Ammon's horn (tissue), 1 donor: ENCODE measurements at regions not wholly inside any gene's neighbourhood (a gene's known extent, or its start where the extent isn't known, plus 50 kb on each side); places are given as distances from the start of the nearest gene placed in this dataset.

Experiments
- DNase-seq: peaks from one replicate; pipeline ENCODE4 v3.0.0-alpha.2; 2016; ENCODE audit warnings: low spot score

DNA sequence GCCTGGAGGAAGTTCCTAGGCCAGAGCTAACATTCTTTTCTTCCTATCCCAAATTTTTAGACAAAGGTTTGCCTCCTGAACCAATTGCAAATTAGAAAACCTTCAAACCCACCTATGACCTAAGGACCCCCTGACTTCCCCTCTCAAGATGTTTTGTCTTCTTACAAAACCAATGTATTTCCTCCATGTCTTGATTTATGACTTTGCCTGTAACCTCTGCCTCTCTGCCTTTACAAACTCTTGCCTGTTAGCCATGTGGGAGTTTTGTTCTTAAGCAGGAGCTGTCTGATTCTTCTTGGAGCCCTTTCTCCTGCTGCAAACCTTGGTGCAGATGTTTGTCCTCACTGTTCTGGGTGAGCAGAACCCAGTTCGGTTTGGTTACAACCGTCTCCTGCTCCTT, 222.3 kb upstream of the BOD1L1 start:
- no peak for DNase-seq

DNA sequence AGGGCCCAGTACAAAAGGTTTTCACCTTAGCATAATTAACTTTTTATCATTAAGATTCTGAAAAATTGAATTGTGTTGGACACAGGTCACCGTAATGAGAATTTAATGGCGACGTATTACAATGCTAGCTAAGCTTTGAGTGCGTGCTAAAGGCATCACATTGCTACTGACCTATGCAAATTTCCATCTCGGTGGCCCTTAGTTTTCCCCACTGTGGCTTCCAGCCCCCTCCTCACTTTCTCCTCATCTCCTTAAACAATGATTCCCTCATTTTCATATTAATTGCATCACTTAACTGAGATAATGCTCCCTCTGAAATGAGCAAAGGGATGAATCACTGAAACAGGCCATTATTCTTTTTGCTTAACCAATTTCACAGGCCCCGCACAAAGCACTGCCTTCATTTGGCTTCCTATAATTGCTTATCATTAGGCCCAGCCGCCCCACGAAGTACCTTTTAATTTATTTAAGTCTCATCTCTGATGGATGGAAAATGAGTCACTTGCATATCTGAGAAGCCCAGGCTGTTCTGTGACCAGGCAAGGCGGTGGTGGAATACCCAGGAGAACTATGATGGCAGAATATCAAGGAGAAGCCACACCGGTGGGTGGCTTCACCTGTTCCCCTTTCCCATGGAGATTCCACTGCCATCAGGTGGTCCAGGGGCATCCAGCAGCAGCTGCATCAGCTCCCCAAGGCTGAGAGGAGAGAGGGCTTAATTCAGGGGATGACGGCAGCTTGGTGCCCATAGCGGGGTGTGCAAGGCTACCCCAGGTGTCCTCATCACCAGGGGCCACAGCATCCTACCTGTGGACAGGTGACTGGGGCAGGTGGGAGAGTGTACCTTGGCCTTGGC, 223.8 kb upstream of the BOD1L1 start:
- DNase-seq = no peak

DNA sequence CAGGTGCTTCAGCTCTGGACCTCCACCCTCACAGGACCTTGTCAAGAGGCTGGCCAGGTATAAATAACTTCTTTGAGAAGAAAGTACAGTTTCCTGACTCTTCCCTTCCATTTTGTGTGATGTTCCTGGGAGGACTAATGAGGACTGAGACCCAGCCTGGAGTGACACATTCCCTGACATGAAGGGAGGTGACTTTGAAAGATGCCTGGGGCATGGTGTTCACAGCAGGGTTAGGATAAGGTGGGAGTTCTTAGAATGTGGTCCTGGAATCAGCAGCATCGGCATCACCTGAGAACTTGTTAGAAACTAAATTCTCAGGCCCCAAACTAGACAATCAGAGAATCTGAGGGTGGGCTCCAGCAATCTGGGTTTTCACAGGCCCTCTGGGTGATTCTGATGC, 224.9 kb upstream of the BOD1L1 start:
- DNase-seq = no peak

DNA sequence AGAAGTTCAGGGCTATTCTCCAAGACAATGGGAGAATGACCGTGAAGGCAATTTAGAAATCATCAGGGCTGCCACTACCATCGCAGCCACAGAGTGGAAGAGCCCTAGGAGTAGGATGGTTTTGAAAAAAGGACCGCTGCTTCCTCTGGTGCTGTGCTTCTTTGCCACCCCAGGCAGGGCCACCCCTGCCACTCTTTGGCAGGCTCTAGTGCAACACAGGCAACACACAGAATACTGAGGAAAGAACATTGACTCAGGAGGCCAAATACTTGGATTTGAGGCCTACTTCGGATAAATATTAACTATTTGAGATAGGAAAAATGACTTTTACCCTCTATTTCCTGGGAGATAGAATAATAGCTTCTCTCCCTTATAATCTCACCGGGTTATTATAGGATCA, 228.9 kb upstream of the BOD1L1 start:
- no peak for DNase-seq

DNA sequence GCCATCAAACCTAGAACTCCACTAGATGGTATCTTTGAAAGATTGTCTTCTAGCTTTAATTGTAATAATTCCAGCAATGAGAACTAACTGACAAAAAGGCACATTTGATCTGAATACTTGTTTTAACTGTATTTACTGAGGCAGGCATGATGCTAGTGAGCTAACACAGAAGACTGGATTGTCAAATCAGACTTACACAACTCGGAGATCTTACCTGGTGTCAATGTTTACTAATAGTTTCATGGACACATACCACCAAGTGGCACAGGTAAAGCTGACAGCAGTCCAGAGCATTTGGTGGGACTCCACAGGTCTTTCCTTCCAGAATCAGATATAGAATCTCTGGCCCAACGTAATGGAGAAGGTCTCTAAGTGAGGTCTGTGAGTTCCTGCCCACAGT, 229.9 kb upstream of the BOD1L1 start:
- DNase-seq = no peak

DNA sequence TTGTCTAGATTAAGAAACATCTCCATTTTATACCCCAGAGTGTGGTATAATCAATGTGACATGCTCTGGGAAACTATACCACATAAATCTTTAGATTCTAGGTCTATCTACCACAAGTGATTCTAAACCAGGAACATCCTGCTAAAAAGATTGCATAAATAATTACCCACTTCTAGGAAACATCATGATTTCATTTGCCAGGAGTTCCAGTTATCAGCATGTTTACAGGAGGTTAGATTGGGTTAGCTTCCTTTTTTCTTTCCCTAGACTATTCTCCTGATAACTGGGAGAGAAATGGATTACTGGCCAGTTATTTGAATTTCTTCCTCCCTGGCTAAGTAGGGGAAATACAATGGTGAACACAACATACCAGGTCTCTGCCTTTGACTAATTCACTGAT, 230.3 kb upstream of the BOD1L1 start:
- DNase-seq = no peak

DNA sequence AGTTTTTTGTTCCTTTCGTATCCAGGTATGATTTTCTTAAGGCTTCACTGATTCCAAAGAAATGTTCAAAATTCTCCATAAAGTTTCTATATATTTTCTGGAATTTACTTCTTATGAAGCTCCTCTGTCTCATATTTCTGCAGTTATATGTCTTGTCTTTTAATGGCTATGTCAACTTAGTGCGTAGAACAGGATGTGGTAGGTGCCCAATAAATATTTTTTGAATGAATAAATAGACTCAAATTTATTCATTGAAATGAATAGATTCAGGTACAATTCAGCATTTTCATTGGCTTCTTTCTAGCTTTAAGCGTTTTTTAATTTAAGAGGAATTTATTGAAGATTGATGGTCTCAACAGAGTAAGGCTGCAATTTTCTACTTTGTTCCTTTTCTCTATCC, 231.9 kb upstream of the BOD1L1 start:
- no peak for DNase-seq

DNA sequence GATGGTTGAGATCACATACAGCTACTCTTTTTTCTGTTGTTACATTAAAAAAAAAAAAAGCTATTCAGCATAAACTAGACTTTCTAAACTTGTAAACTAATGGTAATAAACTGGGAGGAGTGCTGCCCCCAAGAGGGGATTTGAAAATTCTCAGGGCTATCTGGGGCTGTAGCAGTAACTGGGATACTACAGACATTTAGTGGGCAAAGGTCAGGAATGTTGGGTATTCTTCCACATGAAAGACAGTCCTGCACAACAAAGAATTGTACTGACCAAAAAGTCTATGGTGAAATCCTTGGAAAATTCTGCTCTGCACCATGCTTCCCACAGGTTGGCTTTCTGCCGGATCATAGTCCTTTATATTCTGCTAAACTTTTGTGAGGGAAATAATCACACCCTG, 232.6 kb upstream of the BOD1L1 start:
- DNase-seq = no peak

DNA sequence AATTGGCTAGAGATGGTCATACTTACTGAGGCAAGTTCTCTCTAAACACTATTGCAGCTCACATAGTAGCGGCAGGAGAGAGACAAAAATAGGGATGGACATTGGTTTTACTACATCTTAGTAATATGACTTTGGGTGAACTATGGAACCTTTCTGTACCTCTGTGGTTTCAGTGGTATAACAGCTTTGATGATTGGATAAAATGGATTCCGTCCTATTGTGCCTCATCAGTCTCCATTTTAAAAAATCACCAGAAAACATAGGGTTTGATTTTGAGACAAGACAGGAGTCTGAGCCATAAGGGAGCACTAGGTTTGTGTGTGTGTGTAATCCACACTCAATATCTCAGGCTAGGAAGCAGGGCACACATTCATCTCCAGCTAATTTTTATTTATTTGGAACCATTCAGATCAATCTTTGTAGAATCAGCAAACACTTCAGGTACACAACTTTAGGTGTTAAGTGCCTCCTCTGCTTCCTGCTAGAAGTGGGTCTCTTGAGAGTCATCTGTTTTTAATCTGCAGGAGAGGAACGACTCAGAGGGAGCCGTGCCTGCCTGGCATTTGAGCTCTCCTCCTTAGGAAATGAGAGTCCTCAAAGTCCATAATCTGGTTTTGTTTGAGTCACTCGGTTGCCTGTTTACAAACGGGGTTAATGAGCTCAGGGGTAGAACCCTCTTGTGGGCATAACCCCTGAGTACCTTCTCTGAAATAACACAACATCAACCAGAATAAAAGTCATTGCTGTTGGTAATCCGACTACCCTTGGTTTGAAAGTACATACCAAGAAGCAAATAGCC, 238.5 kb upstream of the BOD1L1 start:
- no peak for DNase-seq

DNA sequence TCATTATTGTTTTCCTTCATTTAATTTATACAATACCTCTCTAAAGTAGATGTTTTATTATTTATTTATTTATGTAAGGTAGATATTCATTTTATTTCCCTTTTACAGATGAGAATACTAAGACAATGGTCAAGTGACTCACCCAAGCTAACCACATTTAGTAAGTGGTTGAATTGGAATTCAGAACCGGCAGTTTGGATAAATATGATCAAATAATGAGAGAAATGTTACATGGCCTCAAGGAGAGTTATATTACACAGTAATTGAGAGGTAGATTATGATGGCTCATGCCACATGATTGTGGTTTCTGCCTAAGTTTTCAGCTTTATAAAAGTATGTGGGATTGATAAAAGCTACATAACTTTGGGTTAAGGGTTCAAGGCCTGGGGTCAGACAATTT, 239.4 kb upstream of the BOD1L1 start:
- DNase-seq = no peak

DNA sequence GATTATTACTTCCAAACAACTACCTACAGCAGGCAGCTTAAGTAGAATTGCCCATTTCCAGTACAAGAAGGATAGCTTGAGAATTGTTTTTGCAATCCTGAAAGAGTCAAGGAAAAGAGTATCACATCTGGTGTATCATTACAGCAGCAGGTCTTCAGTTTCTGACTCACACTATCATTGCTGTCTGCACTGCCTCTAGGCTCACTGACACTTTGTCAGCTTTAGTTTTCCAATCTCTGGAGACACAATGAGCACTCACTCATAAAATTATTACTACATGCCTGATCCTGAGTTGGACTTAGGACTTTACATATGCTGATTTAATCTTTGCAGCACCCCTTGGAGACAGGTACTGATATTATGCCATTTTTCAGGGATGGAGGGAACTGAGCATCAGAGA, 244.6 kb upstream of the BOD1L1 start:
- DNase-seq = no peak

DNA sequence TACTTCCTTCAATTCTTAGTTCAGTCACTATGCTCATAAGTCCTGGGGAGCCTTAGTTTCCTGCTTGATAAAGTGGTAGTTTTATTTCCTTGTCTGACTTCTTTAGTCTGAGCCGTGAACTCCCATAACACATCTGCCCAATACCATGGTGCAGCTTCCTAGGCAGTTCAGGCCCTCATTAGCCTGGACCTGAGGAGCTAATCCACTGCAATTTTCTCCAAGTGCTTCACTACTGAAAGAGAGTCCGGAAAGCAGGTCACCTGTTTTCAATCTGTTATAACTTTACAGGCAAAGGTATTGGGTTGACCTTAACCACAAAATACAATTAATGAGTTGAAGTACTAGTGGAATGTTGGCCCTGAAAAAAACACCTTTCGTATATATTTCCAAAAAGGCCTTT, 245.4 kb upstream of the BOD1L1 start:
- DNase-seq = no peak

DNA sequence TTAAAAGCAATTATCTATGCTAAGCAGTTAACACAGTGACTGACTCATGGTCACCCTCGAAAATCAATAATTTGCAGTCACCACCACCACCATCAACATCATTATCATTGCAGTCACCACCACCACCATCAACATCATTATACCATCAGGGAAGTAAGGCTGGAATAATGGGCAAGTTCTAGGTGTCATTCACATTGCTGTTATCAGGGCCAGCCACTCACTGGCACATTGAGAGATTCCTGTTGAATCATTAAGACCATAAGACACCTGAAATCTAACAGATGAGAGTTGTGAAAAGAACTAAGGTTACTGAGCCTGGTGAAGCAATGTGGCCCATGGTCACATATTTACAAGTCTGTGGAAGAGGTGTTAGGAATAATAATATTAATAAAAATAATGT, 247.7 kb upstream of the BOD1L1 start:
- DNase-seq = no peak

DNA sequence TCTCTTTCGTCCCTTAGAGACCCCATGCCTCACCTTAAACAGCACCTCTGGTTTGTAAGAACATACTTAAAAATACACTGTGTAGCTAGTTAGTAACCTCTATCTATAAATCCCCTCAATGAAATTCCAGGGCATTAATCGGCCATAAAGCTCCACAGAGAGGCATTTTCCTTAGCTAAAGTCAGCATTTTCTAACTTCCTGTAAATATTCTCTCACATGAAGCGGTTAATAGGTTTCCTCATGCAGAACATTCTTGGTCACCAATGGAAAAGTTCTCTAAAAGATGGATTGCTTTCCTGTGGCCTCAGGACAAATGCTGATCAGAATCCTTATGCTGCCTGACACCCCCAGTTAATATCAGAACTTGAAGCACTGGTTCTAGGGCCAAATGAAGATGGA, 248.6 kb upstream of the BOD1L1 start:
- DNase-seq = no peak

DNA sequence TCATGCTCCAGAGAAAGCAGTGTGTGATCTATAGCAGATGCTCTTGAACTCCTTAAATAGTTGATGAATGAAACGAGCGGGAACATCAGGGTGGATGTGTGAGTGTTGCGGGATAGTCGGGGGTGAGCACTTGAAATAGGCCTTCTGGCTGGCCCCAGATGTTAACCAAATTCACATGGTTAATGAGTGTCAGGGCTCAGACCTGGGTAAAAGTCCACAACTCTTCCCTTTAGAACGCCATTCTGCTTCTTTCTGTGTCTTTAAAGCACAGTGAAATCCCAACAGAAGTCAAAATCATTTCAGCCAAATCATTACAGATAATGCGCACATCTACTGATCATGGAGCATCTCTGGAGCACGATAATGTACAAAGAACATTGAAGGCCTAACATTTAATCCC, 249.4 kb upstream of the BOD1L1 start:
- DNase-seq = no peak

DNA sequence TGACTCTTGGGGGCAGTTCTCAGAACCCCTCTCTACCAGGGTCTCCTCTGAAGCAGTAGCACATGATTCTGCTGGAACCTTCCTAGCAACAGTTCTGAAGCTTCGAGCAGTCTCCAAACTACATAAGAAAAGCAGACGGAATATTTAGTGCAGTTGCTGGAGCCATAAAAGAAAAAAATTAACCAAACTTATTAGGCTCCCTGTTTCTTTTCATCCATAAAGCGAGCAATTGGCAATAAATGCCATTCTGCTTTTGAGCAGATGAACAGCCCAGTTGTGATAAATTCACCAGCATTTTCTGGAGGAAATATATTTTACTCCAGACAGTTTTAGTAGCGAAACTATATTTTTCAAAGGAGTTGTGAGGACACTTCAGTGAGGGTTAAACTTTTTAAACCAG, 250.1 kb upstream of the BOD1L1 start:
- DNase-seq = no peak

DNA sequence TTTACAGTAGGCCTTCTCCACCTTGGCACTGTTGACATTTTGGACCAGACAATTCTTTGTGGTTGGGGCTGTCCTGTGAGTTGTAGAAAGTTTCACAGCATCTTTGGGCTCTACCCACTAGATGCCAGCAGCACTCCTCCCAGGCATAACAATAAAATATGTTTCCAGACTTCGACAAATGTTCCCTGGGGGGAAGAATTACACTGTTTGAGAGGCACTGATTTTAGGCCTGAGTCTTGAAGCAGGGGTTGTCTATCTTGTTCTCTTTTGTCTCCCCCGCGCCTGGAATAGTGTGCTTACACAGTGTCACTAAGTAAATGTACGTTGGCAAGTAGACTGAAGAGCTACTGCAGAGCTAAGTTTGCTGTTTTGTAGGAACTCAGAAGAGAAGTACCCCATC, 254.4 kb upstream of the BOD1L1 start:
- peak; percentile 39 for DNase-seq

DNA sequence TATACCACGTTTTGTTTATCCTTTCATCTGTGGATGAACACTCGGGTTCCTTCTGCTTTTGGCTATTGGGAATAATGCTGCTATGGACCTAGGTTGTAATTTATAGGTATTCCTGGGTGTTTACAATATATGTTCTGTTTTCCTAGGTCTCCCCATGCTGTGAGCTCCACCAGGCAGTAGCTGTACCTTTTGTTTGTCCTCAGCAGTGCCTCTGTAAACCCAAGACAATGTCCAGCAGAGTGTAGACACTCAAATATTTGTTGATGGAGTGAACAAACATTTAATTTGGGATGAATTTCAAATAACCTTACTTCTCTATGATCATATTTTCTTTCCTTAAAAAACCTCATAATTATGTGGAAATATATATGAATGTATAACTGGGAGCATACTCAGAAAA, 259.5 kb upstream of the BOD1L1 start:
- no peak for DNase-seq

DNA sequence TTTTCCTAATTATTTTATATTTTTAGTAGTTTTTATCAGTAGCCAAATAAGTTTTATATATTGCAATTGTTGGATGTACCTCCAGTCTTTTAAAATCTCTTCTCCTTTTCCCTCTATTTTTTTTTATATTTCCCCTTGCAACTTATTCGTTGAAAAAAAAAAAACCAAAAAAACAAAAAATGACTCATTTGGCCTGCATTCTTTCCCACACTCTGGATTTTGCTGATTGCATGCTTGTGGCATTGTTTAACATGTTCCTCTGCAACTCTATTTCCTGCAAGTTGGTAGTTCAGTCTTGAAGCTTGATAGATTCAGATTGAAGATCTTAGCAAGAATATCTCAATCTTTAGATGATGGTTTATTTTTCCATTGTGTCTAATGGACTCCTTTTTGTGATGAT, 260.6 kb upstream of the BOD1L1 start:
- DNase-seq = no peak

DNA sequence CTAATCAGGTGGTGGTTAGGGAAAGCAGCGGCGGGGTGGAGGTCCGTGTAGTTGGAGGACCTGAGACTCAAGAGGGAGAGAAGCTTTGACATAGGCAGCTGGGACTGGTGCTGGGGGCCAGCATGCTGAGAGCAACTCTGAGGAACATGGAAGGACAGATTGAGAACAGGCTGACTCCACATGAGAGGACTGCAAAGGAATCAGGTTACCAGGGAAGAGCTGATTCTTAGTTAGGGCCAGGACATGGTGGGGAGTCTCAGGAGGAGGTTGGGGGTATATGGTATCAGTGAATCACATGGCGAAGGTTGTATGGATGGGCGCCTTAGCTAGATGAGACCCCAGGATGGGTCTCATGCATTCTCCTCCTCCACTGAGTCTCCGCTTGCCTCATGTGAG, 264.0 kb upstream of the BOD1L1 start:
- DNase-seq = no peak

DNA sequence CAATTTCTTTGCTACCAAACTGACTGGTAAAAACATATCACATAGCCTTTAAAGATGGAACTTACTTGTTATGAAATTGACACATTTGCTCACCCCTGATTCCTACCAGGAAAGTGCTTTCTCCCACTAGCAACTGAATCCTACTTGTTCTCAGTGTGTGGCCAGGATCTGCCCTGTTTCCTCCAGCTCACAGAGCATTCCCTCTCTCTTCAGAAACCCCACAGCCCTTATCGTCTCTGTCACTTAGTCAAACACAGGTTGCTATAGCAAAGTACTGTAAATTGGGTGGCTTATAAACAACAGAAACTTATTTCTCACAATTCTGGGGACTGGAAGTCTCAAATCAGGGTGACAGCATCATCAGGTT, 265.2 kb upstream of the BOD1L1 start:
- no peak for DNase-seq

DNA sequence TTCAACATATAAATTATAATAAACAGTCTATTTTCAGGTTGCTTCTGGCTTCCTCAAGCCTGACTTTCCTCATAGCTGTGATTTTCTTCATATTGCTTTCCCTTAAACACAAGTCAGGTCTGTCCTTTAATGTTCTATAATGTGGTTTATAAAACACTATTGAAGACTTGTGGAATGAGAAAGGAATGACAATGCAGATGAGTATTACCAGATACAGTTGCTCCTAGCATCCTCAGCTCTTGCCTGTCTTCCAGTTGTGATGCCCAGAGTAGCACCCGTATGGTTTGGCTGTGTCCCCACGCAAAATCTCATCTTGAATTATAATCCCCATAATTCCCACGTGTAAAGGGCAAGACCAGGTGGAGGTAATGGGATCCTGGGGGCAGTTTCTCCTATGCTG, 265.7 kb upstream of the BOD1L1 start:
- DNase-seq = no peak

DNA sequence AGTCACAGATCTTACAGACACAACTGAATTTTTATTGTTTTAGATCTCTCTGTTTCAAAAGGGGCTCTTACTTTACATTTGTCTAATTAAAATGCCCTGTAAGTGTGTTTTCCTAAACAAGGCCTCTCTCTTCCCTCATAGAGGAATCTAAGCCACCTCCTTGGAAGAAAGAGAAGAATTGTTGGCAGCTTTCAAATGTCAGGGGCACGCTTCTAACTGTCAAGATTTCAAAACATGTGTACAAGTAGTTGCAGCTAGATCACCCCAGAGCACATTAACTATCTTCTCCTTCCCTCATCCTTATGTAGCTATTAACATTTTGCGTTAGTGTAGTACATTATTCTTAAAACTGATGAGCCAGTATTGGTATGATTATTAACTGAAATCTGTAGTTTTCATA, 266.5 kb upstream of the BOD1L1 start:
- no peak for DNase-seq

DNA sequence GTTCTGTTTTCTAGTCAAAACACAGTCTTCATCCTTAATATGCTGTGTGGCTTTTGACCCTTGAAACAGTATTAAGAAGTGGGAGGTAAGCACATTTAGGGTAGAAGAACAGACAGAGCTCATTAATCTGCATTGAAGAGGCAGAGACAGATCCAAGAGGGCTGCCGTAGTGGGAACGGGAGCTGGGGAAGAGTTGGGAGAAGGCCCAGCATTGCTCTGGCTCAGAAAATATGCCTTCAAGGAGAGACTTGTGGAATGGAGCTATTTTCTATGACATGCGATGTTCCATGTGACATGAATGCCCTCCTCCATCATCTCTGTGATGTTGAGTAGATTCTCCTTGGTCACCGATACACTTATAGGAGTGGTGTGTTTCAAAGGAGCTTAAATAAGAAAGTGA, 273.3 kb upstream of the BOD1L1 start:
- no peak for DNase-seq
